ENCODE measurements at regions not wholly inside any gene's neighbourhood (a gene's known extent, or its start where the extent isn't known, plus 50 kb on each side); places are given as distances from the start of the nearest gene placed in this dataset.

GRCh38 chr10:81303656-81304055 lies 571.3 kb upstream of the NRG3 start:
- no peak overlapping the region for H3K4me3 ChIP-seq
- TF ChIP-seq CTCF (IDR thresholded peaks at IDR 0.05) (no peak), POLR2A (IDR thresholded peaks at IDR 0.05; ENCODE audit: low read depth) (no peak), EP300 (IDR thresholded peaks at IDR 0.05) (no peak), POLR2AphosphoS5 (IDR thresholded peaks at IDR 0.05) (no peak)
- no peak overlapping the region for H3K27ac ChIP-seq (replicated peaks in 1 of 4)
- no peaks in the 10 kb centered on the region for H3K27me3 ChIP-seq
- no peaks in the 10 kb centered on the region for H3K36me3 ChIP-seq
- peaks cover 0 to 4% (median 0%) of the 10 kb centered on the region in 4 donors for H3K9me3 ChIP-seq
- intact Hi-C loops (cut with DNase I): no loop called here
- no peak for DNase-seq (ENCODE audit: extremely low spot score)
- no peaks in the 10 kb centered on the region for H3K4me1 ChIP-seq
- 76% methylated on average over 1 of the region's 1 CpG for WGBS

- no peak for DNase-seq (ENCODE audit: extremely low spot score)
- Histone ChIP-seq H3K9me3 (no peaks in the 10 kb centered on the region), H3K4me3 (no peak overlapping the region), H3K36me3 (no peaks in the 10 kb centered on the region), H3K27ac (replicated peaks in 1 of 4) (no peak overlapping the region), H3K27me3 (no peaks in the 10 kb centered on the region), H3K4me1 (no peaks in the 10 kb centered on the region)
- 72% methylated on average over 4 of the region's 4 CpGs for WGBS
- intact Hi-C loops (cut with DNase I): no loop called here
- TF ChIP-seq POLR2AphosphoS5 (IDR thresholded peaks at IDR 0.05): no peak
- TF ChIP-seq CTCF (IDR thresholded peaks at IDR 0.05): no peak
- TF ChIP-seq EP300 (IDR thresholded peaks at IDR 0.05): no peak
- no peak for TF ChIP-seq POLR2A (IDR thresholded peaks at IDR 0.05; ENCODE audit: low read depth)
These were observed 567.8 kb upstream of the NRG3 start for GRCh38 chr10:81306971-81307782.

GRCh38 chr10:81309041-81309552 lies 565.9 kb upstream of the NRG3 start:
- DNase-seq (ENCODE audit: extremely low spot score): no peak
- no peak for TF ChIP-seq POLR2A (IDR thresholded peaks at IDR 0.05; ENCODE audit: low read depth)
- no peak for TF ChIP-seq CTCF (IDR thresholded peaks at IDR 0.05)
- no peak for TF ChIP-seq EP300 (IDR thresholded peaks at IDR 0.05)
- no peak for TF ChIP-seq POLR2AphosphoS5 (IDR thresholded peaks at IDR 0.05)
- Histone ChIP-seq H3K36me3 (no peaks in the 10 kb centered on the region), H3K4me3 (no peak overlapping the region), H3K27me3 (no peaks in the 10 kb centered on the region), H3K9me3 (no peaks in the 10 kb centered on the region), H3K27ac (replicated peaks in 1 of 4) (no peak overlapping the region), H3K4me1 (no peaks in the 10 kb centered on the region)
- WGBS: 97% methylated on average over 10 of the region's 38 CpGs
- intact Hi-C loops (cut with DNase I): no loop called here

- intact Hi-C loops (cut with DNase I): no loop called here
- TF ChIP-seq EP300 (IDR thresholded peaks at IDR 0.05): no peak
- TF ChIP-seq POLR2AphosphoS5 (IDR thresholded peaks at IDR 0.05): no peak
- TF ChIP-seq POLR2A (IDR thresholded peaks at IDR 0.05; ENCODE audit: low read depth): no peak
- TF ChIP-seq CTCF (IDR thresholded peaks at IDR 0.05): no peak
- Histone ChIP-seq H3K4me3 (no peak overlapping the region), H3K4me1 (no peaks in the 10 kb centered on the region), H3K9me3 (no peaks in the 10 kb centered on the region), H3K36me3 (no peaks in the 10 kb centered on the region), H3K27ac (replicated peaks in 1 of 4) (no peak overlapping the region), H3K27me3 (no peaks in the 10 kb centered on the region)
- DNase-seq (ENCODE audit: extremely low spot score): no peak
- WGBS: 55% methylated on average over 2 of the region's 2 CpGs
These were observed 560.5 kb upstream of the NRG3 start for GRCh38 chr10:81314471-81314870.

All from esophagus muscularis mucosa (tissue), 4 donors.